ENCODE measurements at regions not wholly inside any gene's neighbourhood (a gene's known extent, or its start where the extent isn't known, plus 50 kb on each side); places are given as distances from the start of the nearest gene placed in this dataset.

DNA sequence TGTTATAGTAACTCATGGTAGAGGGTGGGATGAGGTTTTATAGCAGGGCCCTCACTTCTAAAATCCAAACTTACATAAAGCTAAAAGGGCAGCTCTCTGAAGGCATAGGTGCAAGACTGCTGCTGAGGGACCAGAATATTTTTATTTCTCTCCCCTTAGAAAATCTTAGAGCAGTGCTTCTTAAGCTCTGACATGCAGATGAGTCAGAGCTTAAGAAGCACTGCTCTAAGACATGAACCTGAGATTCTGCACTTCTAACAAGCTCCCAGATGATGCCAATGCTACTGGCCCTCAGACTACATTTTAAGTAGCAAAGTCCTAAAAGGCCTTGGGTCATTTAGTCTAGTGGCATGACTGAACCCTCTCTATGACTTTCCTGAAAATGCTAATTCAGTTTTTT lies 97.6 kb upstream of the SPRY4 start:
- H3K4me3 ChIP-seq, result no peak overlapping the region
- H3K4me1 ChIP-seq (ENCODE audit: control insufficient read depth, insufficient read depth, low read length), result peaks cover 9% of the 10 kb centered on the region
- H3K27me3 ChIP-seq (replicated peaks in 1 of 2; ENCODE audit: control insufficient read depth in 2 of 2, insufficient read depth in 2 of 2, low read length in 1 of 2), result no peaks in the 10 kb centered on the region
- H3K79me2 ChIP-seq (ENCODE audit: control insufficient read depth, insufficient read depth, low read length), result no peaks in the 10 kb centered on the region
- SMC1A ChIA-PET (ENCODE audit: uncharacterized antibody, unreplicated experiment), result interaction anchor here (0.7 to 1.4 kb wide), 3 partner anchors 10 to 32 kb away, joined by 3 to 4 read pairs (median 3); no protein-coding TSS in a partner anchor
- no peaks in the 10 kb centered on the region for H3K36me3 ChIP-seq (ENCODE audit: control insufficient read depth in 2 of 2, insufficient read depth in 2 of 2, low read length in 1 of 2)
- ATAC-seq (no peak), DNase-seq (ENCODE audit: low read depth, low spot score) (no peak), FAIRE-seq (no peak)
- no TSS peak for BruUV-seq (replicated peaks)
- CTCF ChIA-PET, result interaction anchor here (0.6 to 0.9 kb wide), 5 partner anchors 20 to 253 kb away, joined by 3 to 4 read pairs (median 3); no protein-coding TSS in a partner anchor
- H3K4me2 ChIP-seq (ENCODE audit: control insufficient read depth, insufficient read depth), result no peak overlapping the region
- TF ChIP-seq ZNF687 (IDR thresholded peaks at IDR 0.05) (no peak), SMAD5 (IDR thresholded peaks at IDR 0.05; ENCODE audit: low read depth) (no peak), GATAD2B (conservative IDR thresholded peaks at IDR 0.05; ENCODE audit: low read depth) (no peak), HCFC1 (IDR thresholded peaks at IDR 0.05; ENCODE audit: low read length) (no peak), NFIC (IDR thresholded peaks at IDR 0.05; ENCODE audit: low read depth, low read length) (no peak)
- TF ChIP-seq, protein P1, sequence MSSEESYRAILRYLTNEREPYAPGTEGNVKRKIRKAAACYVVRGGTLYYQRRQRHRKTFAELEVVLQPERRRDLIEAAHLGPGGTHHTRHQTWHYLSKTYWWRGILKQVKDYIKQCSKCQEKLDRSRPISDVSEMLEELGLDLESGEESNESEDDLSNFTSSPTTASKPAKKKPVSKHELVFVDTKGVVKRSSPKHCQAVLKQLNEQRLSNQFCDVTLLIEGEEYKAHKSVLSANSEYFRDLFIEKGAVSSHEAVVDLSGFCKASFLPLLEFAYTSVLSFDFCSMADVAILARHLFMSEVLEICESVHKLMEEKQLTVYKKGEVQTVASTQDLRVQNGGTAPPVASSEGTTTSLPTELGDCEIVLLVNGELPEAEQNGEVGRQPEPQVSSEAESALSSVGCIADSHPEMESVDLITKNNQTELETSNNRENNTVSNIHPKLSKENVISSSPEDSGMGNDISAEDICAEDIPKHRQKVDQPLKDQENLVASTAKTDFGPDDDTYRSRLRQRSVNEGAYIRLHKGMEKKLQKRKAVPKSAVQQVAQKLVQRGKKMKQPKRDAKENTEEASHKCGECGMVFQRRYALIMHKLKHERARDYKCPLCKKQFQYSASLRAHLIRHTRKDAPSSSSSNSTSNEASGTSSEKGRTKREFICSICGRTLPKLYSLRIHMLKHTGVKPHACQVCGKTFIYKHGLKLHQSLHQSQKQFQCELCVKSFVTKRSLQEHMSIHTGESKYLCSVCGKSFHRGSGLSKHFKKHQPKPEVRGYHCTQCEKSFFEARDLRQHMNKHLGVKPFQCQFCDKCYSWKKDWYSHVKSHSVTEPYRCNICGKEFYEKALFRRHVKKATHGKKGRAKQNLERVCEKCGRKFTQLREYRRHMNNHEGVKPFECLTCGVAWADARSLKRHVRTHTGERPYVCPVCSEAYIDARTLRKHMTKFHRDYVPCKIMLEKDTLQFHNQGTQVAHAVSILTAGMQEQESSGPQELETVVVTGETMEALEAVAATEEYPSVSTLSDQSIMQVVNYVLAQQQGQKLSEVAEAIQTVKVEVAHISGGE (CRISPR knock-in tag; IDR thresholded peaks at IDR 0.05), result no peak
- no peak overlapping the region for H3K27ac ChIP-seq (ENCODE audit: control insufficient read depth, insufficient read depth)
- in situ Hi-C loops (cut with MboI), result no loop called here
- intact Hi-C loops (cut with micrococcal nuclease; ENCODE audit: unreplicated experiment), result loop anchor here (10.0 kb wide), 1 partner anchor 258 kb away; no protein-coding TSS in a partner anchor
- RAD21 ChIA-PET (ENCODE audit: unreplicated experiment), result interaction anchor here (0.5 to 0.6 kb wide), 2 partner anchors 21 to 22 kb away, joined by 3 read pairs; no protein-coding TSS in a partner anchor
- no peak overlapping the region for H3K9ac ChIP-seq (ENCODE audit: control insufficient read depth, insufficient read depth, low read length)
- POLR2A ChIA-PET, result interaction anchor here (0.6 kb wide), 1 partner anchor 248 kb away, joined by 3 read pairs; no protein-coding TSS in a partner anchor
- no peaks in the 10 kb centered on the region for H4K20me1 ChIP-seq (ENCODE audit: control insufficient read depth, insufficient read depth)
- H3K9me3 ChIP-seq (replicated peaks; ENCODE audit: control insufficient read depth, insufficient read depth, low read length), result no peaks in the 10 kb centered on the region
- H2AFZ ChIP-seq (ENCODE audit: control insufficient read depth, low read depth, low read length), result no peak overlapping the region

All from GM12878 (cell line).